Lower leg skin (tissue), 3 donors: ENCODE measurements at regions not wholly inside any gene's neighbourhood (a gene's known extent, or its start where the extent isn't known, plus 50 kb on each side); places are given as distances from the start of the nearest gene placed in this dataset.

ENCODE experiments used
- CTCF ChIP-seq, 3 donors: fragments of 450-650 bp; IDR thresholded peaks; one replicate each; pipeline ENCODE4 v1.5.1; 2016; ENCODE audit warnings: antibody characterized with exemption in 3 of 3, mild to moderate bottlenecking in 3 of 3, moderate library complexity in 2 of 3
- POLR2A ChIP-seq, 2 donors: fragments of 450-650 bp; IDR thresholded peaks; one replicate each; pipeline ENCODE4 v1.6.1; 2016 to 2017; ENCODE audit warnings: antibody characterized with exemption in 2 of 2, mild to moderate bottlenecking in 1 of 2, moderate library complexity in 1 of 2

GRCh38 chr5:116778032-116778431 is 203.4 kb upstream of the SEMA6A start:
- TF ChIP-seq CTCF (IDR thresholded peaks at IDR 0.05): no peak
- TF ChIP-seq POLR2A (IDR thresholded peaks at IDR 0.05): no peak
